ENCODE measurements at regions not wholly inside any gene's neighbourhood (a gene's known extent, or its start where the extent isn't known, plus 50 kb on each side); places are given as distances from the start of the nearest gene placed in this dataset.
"Not testable (repeated sequence)": the region's sequence is repeated elsewhere in the genome, so short reads cannot be mapped to it uniquely, and the experiment has no call there.

- no peak for DNase-seq (ENCODE audit: low read depth in 1 of 2, low spot score in 1 of 2)
Observed at GRCh38 chr17:51347851-51348584, 87.7 kb downstream of the UTP18 start.

GRCh38 chr17:51351080-51351479 is 90.7 kb downstream of the UTP18 start:
- no peak for DNase-seq (ENCODE audit: low read depth in 1 of 2, low spot score in 1 of 2)

DNA sequence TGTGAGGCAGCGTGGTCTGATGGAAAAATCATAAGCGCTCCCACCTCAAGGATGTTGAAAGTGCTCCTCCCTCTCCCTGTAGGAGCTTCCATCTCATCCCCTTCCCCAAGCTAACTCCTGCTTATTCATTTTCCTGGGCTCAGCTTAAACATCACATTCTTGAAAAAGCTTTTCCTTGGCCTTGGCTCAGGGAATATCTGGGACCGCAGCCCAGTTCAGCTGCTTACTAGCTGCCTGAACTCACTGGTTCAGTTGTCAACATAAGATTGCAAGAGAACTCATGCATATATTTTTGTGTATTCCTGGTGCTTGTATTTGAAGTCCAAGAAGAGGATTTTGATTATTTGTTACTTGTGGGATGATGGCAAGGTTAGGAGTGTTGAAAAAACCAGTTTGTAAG is 91.5 kb downstream of the UTP18 start:
- DNase-seq (ENCODE audit: low read depth in 1 of 2, low spot score in 1 of 2) = no peak

DNA sequence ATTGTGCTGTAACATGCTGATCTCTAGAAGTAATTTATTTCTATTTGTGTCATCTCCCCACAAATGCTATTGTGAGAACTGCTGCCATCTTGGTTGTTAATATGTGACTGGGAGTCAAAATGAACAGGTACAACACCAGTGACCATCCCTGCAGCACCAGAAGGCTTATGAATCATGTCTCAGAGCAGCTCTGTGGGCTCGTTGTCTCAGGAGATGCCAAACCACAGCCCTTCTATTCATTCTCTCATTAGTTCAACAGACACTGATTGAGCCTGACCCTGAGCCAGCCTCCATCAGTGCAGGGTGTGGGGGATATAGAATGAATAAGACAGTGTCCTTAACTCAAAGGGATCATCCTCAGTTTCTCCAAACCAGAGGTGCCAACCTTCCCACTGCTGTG is 92.5 kb downstream of the UTP18 start:
- no peak for DNase-seq (ENCODE audit: low read depth in 1 of 2, low spot score in 1 of 2)

GRCh38 chr17:51353296-51353695 is 93.0 kb downstream of the UTP18 start:
- no peak for DNase-seq (ENCODE audit: low read depth in 1 of 2, low spot score in 1 of 2)

GRCh38 chr17:51354936-51355335 is 94.6 kb downstream of the UTP18 start:
- DNase-seq (ENCODE audit: low read depth in 1 of 2, low spot score in 1 of 2) = no peak

- DNase-seq (ENCODE audit: low read depth in 1 of 2, low spot score in 1 of 2) = no peak
Observed at GRCh38 chr17:51355441-51356410, 95.4 kb downstream of the UTP18 start.

DNA sequence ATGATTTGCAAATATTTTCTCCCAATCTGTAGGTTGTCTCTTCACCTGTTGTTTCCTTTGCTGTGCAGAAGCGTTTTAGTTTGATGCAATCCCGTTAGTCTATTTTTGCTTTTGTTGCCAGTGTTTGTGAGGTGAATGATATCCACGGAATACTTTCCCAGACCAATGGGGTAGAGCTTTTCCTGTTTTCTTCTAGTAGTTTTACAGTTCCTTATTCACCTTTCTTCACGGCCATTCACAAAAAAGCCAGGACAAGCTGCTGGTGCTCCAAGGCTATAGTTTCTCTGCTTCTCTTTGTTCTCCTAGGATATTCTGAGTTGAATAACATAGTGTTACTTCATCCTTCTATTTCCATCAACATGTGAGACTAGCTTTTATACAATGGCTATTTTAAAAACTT is 98.7 kb downstream of the UTP18 start:
- no peak for DNase-seq (ENCODE audit: low read depth in 1 of 2, low spot score in 1 of 2)

DNA sequence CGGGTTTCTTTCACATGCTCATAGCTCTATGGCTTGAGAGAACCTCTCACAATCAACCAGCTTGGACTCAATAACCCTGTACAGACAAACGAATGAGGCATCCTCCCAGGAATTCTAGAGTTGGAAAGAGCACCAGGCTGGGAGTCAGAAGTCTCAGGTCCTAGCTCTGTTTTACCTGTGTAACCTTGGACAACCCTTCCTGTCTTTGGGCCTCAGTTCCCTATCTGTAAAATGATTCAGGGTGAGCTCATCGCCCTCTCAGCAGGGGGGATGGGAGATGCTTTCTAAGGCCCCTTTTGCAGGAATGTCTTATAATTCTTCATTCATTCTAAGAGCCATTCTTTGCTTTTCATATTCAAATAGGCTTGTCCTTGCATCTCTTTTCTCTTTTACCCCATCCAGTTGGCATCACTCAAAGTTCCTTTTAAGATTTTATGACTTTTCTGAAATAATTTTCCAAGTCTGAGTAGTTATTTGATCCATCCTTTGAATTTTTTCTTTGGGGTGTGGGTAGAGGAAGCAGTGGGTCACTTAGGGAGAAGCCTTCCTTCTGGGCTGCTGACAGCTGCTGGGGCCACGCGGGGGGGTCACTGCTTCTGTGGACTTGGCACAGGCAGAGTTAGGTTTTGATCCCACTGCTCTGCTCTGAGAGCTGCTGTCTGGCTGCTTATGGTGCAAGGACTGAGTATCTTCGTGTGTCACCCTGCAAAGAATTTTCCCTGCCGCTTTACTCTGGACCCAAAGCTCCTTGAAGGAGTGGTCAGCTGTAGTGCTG is 102.7 kb downstream of the UTP18 start:
- DNase-seq (ENCODE audit: low read depth in 1 of 2, low spot score in 1 of 2) = no peak

GRCh38 chr17:51365090-51365489 is 104.7 kb downstream of the UTP18 start:
- DNase-seq (ENCODE audit: low read depth in 1 of 2, low spot score in 1 of 2) = no peak

GRCh38 chr17:51366866-51367265 is 106.5 kb downstream of the UTP18 start:
- DNase-seq (ENCODE audit: low read depth in 1 of 2, low spot score in 1 of 2) = no peak

DNA sequence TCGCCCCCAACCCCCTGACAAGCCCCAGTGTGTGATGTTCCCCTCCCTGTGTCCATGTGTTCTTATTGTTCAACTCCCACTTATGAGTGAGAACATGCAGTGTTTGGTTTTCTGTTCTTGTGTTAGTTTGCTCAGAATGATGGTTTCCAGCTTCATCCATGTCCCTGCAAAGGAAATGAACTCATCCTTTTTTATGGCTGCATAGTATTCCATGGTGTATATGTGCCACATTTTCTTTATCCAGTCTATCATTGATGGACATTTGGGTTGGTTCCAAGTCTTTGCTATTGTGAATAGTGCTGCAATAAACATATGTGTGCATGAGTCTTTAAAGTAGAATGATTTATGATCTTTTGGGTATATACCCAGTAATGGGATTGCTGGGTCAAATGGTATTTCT is 107.5 kb downstream of the UTP18 start:
- not testable (repeated sequence) for DNase-seq (ENCODE audit: low read depth in 1 of 2, low spot score in 1 of 2)

DNA sequence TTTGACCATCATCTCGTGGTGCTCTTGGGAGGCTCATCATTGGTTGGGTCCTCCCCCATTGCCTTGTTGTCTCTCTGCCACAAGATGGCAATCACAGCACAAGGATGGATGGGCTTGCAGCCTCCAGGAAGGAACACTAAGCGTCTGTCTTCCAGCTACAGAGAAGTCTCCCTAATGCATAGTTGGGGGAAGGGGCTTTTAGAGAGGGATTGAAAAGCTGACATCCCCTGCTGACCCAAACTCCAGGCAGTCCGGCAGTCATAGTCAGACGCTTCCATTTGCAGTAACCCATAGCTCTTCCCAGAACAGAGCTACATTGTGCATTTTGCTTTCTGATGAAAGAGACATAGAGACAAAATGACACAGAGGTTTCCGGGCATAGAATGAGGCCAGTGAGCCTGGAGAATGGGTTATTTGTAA is 111.4 kb downstream of the UTP18 start:
- DNase-seq (ENCODE audit: low read depth in 1 of 2, low spot score in 1 of 2) = no peak

DNA sequence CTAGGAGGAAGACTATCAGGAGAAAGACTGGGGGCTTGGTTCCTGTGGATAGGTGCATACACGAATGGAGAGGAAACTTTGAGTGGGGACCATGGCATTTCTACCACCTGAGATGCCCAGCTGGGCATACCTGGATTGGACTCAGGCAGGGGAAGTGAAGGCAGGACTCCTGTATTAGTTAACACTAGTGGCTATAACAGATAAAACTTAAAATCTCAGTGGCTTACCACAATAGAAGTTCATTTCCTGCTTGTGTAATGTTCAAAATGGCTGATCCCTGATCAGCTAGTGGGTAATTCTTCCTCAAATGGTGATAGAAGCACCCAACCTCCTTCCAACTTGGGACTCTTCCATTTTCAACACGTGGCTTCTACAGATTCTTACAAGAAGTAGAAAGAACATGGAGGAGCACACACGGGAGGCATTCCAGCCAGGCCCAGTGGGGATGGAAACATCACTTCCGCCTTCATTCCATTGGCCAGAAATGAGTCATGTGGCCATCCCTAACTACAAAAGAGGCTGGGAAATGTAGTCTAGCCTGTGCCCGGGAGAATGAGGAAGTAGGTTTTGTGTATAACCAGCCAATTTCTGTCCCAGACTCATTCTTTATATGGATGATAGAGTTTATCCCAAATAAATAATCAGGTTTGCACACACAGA is 112.1 kb downstream of the UTP18 start:
- no peak for DNase-seq (ENCODE audit: low read depth in 1 of 2, low spot score in 1 of 2)

DNA sequence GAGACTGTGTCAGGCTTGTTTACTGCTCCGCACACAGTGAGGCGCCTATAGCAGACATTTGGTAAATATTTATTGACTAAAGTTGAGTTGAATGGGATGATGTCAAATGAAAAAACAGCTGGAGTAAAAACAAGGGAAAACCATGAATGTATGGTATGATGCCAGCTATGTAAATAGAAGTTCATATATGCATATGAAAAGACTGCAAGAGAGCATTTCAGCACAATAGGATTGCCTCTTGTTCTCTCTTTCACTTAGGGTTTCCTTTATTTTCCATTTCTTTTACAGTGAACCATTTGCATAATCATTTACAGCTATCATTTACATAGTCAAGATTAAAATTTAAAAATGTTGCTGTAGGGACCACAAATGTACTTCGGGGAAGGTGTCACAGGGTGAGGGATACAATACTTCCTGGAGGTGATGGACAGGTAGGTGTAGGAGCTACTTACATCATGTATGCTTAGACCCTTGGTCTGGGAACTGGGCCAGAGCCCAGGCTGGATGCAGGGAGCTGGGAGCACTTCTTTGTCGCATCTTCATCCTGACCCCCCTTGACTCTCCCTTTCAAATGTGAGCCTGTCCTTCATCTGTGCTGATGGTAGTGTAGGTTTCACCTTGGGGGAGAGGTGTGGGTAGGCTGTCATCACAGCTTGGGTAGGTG is 113.3 kb downstream of the UTP18 start:
- no peak for DNase-seq (ENCODE audit: low read depth in 1 of 2, low spot score in 1 of 2)

DNA sequence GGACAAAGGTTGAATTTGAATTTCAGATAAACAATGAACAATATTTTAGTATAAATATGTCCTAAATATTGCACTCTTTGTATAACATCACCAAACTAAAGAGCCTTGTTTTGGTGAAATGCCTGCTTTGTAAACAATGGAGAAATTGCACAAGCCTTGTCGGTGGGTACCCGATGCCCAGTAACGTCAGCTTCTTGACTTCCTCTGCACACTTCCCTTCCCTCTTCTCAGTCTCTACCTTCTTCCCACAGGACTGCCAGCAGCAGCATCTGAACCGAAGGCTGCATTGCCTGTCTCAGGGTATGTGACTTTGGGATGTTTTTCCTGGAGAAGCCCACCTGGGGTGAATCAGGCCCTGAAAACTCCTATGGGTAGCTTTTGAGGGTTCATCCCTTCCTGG is 113.9 kb downstream of the UTP18 start:
- no peak for DNase-seq (ENCODE audit: low read depth in 1 of 2, low spot score in 1 of 2)

GRCh38 chr17:51375771-51376170 is 115.4 kb downstream of the UTP18 start:
- no peak for DNase-seq (ENCODE audit: low read depth in 1 of 2, low spot score in 1 of 2)

DNA sequence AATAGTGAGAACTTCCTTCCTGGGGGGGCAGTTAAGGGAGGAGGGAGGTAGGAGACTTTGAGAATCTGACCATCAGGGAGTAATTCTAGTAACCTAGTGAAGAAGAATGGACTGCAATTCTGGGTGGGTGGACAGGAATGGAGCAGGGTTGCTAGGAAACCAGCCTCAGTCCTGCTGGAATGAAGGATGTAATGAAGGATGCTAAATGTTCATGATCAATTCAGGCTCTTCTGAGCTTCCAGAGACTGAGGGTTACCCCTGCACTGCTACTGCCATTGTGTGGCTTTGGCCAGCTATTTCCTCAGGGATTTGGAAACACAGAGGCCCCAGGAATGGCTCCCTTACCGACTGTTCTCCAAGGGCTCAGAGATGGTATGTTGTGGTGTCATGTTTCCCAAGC is 116.4 kb downstream of the UTP18 start:
- no peak for DNase-seq (ENCODE audit: low read depth in 1 of 2, low spot score in 1 of 2)

- no peak for DNase-seq (ENCODE audit: low read depth in 1 of 2, low spot score in 1 of 2)
Observed at GRCh38 chr17:51381262-51381661, 120.9 kb downstream of the UTP18 start.

DNA sequence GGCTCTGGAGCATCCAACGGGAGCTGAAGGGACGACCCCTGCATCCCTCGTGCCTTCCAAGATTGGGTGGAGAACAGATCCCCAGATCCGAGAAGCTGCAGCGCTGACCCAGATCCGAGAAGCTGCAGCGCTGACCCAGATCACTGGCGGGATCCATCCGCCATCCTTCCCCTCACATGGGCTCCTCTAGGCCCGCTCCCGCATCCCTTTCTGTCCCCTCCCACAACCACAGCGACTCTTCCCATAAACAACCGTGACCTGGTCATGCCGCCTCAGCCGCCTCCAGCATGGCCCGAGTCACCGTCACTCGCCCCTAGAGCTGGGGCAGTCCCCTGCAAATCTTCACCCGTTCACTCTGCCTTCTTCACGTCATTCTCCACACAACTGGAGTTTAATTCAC is 124.9 kb downstream of the UTP18 start:
- no peak for DNase-seq (ENCODE audit: low read depth in 1 of 2, low spot score in 1 of 2)

All from activated T-helper 1 cell treated with anti-CD3 and anti-CD28 coated beads, Interleukin-2, amount 50 U/mL, for 16 hours (primary cell).